Brain microvascular endothelial cell (primary cell): ENCODE measurements at regions not wholly inside any gene's neighbourhood (a gene's known extent, or its start where the extent isn't known, plus 50 kb on each side); places are given as distances from the start of the nearest gene placed in this dataset.

Source experiments
- DNase-seq: peaks from one replicate; pipeline ENCODE4 v3.0.0-alpha.2; 2020
- H3K27ac ChIP-seq: fragments of 250-450 bp; sonication (Bioruptor Pico); 2 replicates; pipeline ENCODE4 v1.5.1; 2020; ENCODE audit warnings: mild to moderate bottlenecking, moderate library complexity
- H3K27me3 ChIP-seq: fragments of 250-450 bp; sonication (Bioruptor Pico); replicated peaks from 2 replicates; pipeline ENCODE4 v1.5.1; 2020; ENCODE audit warnings: mild to moderate bottlenecking
- H3K36me3 ChIP-seq: fragments of 250-450 bp; sonication (Bioruptor Pico); replicated peaks from 2 replicates; pipeline ENCODE4 v1.5.1; 2020; ENCODE audit warnings: mild to moderate bottlenecking
- H3K4me3 ChIP-seq: 2 replicates; pipeline ENCODE4 v1.5.1; 2011; ENCODE audit warnings: low read depth, mild to moderate bottlenecking, control low read depth, low read length, moderate library complexity
- in situ Hi-C: cut with HindIII; loops from 2 replicates; pipeline ENCODE4 v1.10.0; 2017; ENCODE audit warnings: low sequenced_read_pairs, low pct_ligation_motif_present
- TF ChIP-seq, protein P1 (sequence below): IDR thresholded peaks from 2 replicates; pipeline ENCODE4 v1.5.1; 2011; ENCODE audit warnings: low read depth, mild to moderate bottlenecking, moderate library complexity, low read length, control low read depth, inconsistent platforms; ENCODE audit errors: missing control alignments

DNA sequence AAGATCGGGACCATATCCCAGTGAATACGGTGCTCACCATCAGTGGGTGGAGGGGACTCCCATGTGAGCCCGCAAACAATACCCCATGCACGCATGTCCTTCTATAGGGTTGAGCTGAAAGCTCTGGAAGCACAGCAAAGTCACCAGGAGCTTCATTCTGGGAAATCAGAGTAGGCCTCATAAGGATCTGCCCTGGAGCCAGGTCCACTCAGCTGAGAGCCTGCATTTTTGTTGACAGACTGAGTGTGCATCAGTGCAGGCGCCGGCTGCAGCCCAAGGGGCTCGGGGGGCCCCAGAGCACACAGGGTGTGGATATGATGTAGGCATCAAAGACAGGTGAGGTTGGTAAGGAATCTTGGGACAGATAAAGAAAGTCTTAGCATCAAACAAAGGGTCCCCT, 79.8 kb upstream of the CD93 start:
- no peak for DNase-seq
- TF ChIP-seq, protein P1, sequence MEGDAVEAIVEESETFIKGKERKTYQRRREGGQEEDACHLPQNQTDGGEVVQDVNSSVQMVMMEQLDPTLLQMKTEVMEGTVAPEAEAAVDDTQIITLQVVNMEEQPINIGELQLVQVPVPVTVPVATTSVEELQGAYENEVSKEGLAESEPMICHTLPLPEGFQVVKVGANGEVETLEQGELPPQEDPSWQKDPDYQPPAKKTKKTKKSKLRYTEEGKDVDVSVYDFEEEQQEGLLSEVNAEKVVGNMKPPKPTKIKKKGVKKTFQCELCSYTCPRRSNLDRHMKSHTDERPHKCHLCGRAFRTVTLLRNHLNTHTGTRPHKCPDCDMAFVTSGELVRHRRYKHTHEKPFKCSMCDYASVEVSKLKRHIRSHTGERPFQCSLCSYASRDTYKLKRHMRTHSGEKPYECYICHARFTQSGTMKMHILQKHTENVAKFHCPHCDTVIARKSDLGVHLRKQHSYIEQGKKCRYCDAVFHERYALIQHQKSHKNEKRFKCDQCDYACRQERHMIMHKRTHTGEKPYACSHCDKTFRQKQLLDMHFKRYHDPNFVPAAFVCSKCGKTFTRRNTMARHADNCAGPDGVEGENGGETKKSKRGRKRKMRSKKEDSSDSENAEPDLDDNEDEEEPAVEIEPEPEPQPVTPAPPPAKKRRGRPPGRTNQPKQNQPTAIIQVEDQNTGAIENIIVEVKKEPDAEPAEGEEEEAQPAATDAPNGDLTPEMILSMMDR, result no peak
- Histone ChIP-seq H3K27me3 (no peaks in the 10 kb centered on the region), H3K4me3 (no peak overlapping the region), H3K36me3 (no peaks in the 10 kb centered on the region), H3K27ac (no peak overlapping the region)
- in situ Hi-C loops, result no loop called here

DNA sequence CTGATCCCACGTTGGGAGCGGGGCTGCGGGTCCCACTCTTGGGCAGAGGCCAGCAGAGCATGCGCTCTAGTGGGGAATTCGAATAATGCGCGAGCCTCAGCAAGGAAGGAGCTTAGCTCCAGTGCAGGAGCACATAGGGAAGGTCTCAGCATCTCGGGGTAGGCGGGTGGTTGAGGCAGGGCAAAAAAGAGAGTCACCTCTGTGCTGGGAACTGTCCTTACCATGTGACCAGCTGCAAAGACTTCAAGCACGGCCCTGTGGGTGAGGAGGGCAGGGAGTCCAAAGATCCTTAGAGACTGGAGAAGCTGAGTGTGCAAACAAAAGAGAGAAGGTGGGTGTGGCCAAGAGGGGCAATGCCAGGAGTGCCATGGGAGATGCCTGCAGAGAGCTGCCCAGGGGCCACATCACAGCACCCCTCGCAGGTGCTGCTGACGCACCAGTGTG, 79.2 kb upstream of the CD93 start:
- Histone ChIP-seq H3K4me3 (no peak overlapping the region), H3K27me3 (no peaks in the 10 kb centered on the region), H3K27ac (no peak overlapping the region), H3K36me3 (no peaks in the 10 kb centered on the region)
- DNase-seq, result no peak
- TF ChIP-seq, protein P1, result peak; percentile 40
- in situ Hi-C loops, result no loop called here

DNA sequence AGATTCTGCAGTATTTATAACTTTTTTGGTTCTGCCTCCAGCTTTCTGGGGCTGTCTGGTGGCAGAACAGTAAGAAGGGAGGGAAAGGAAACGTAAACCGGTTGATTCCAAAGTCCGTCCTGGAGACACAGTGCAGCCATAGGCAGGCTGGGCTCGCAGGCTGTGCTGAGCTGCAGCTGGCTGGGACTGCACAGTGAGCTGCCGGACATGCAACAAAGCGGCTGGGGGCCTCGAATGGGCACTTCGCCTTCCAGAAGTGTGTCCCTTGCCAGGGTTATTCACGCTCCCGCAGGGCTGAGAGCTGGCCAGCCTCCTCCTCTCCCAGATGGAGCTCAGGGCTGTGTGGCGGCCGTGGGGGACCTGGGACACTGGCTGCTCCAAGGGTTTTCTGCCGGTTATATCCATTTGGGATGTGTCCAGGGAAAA, 78.1 kb upstream of the CD93 start:
- in situ Hi-C loops, result no loop called here
- no peak overlapping the region for H3K4me3 ChIP-seq

DNA sequence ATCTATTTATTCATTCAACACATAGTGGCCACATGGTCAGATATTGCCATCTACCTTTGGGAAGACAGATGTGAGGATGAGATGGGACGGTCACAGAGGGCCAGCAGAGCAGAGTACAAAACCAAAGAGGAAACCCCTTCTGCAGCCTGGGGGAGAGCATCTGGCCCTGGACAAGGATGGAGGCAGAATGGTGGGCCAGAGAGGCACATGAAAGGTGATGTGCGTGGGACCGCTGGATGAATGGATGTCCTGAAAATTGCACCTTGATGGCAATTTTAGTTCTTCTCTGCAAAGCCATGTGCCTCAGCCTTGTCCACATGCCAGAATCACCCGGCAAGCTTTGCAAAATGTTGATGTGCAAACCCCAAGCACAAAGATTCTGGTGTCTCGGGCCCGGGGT, 77.4 kb upstream of the CD93 start:
- DNase-seq, result no peak
- TF ChIP-seq, protein P1, result no peak
- Histone ChIP-seq H3K27ac (no peak overlapping the region), H3K27me3 (no peaks in the 10 kb centered on the region), H3K36me3 (no peaks in the 10 kb centered on the region), H3K4me3 (no peak overlapping the region)
- in situ Hi-C loops, result no loop called here

More for the DNA sequence above, 78.1 kb upstream of the CD93 start:
- no peaks in the 10 kb centered on the region for H3K36me3 ChIP-seq
- no peak for DNase-seq
- H3K27me3 ChIP-seq, result no peaks in the 10 kb centered on the region
- TF ChIP-seq, protein P1, result no peak
- H3K27ac ChIP-seq, result no peak overlapping the region

DNA sequence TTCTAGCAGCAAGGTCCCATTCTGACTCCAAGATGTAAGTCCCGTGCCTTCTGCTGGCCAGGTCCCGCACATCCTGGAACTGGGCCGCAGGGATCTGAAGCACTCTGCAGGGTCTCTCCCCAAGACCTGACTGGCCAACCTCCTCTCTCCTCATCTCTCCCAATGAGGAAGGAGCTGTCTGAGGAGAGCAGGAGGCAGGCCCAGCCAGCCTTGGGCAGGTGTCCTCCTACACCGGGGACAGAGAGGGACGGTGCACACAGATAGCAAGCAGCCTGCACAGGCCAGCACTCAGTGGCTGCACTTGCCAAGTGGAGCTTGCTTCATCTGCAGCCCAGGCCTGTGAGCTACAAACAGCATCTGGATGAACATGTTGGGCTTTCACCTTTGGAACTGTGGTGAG, 76.8 kb upstream of the CD93 start:
- H3K36me3 ChIP-seq, result no peaks in the 10 kb centered on the region
- TF ChIP-seq, protein P1, result no peak
- no peak for DNase-seq
- no peaks in the 10 kb centered on the region for H3K27me3 ChIP-seq
- no peak overlapping the region for H3K27ac ChIP-seq
- H3K4me3 ChIP-seq, result no peak overlapping the region
- in situ Hi-C loops, result no loop called here

DNA sequence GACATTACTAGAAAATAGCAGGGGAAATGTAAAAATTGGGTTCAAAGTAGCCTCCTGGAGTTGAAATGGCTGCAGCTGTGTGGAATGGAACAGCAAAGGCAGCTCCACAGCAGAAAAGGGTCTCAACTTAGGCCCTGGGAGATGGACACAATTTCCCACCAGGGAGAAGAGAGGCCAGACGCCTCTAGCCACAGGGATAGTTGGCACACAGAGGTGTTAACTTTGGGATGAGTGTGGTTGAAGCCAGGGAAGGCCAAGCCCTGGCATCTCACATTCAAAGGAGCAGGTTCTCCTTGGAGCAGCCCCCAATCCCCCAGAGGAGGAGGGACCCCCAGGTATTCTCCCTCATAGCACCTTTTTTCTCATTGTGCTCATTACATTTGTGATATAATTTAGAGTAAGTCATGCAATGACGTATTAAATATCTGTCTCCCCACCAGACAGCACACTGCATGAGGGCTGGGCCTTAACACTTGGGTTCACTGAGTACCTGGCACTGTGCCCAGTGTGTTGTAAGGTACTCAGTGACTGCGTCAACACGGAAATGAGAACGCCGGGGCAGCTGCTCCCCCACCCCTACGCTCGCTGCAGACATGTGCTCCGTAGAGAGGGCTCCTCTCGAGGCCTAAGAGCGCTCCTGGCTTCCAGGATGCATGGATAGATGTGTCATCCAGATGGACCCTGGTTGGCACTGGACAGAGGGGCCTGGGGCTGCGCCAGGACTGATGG, 76.0 kb upstream of the CD93 start:
- Histone ChIP-seq H3K27ac (peak overlapping the region; percentile 15), H3K27me3 (no peaks in the 10 kb centered on the region), H3K4me3 (no peak overlapping the region), H3K36me3 (no peaks in the 10 kb centered on the region)
- TF ChIP-seq, protein P1, result no peak
- in situ Hi-C loops, result no loop called here
- DNase-seq, result peak; percentile 76
